ENCODE measurements at regions not wholly inside any gene's neighbourhood (a gene's known extent, or its start where the extent isn't known, plus 50 kb on each side); places are given as distances from the start of the nearest gene placed in this dataset.

GRCh38 chr13:53442979-53443378 is 414.4 kb downstream of the OLFM4 start:
- Histone ChIP-seq H3K79me1 (ENCODE audit: insufficient read depth, low read depth, low read length, poor library complexity, severe bottlenecking) (no peaks in the 10 kb centered on the region), H3K4me2 (ENCODE audit: insufficient read depth, insufficient read length, low read length) (no peak overlapping the region), H3K18ac (ENCODE audit: insufficient read length, low read depth, low read length) (no peak overlapping the region), H3K14ac (ENCODE audit: insufficient read depth, low read length) (no peak overlapping the region), H2AK5ac (ENCODE audit: insufficient read length, low read length) (no peak overlapping the region), H2BK12ac (ENCODE audit: insufficient read length, low read depth, low read length) (no peak overlapping the region), H2BK15ac (ENCODE audit: low read depth, low read length) (no peak overlapping the region), H3K79me2 (ENCODE audit: insufficient read depth, low read length) (no peaks in the 10 kb centered on the region), H4K8ac (replicated peaks; ENCODE audit: insufficient read length, low read depth, low read length) (no peak overlapping the region), H4K91ac (ENCODE audit: insufficient read length, low read depth, low read length) (no peak overlapping the region), H3K27ac (ENCODE audit: insufficient read length, low read depth, low read length) (no peak overlapping the region), H2BK5ac (ENCODE audit: insufficient read length, low read length) (no peak overlapping the region), H2AFZ (ENCODE audit: low read length) (no peak overlapping the region), H2BK120ac (ENCODE audit: low read depth, low read length, poor library complexity, severe bottlenecking) (no peak overlapping the region), H4K20me1 (ENCODE audit: control insufficient read depth, insufficient read depth, insufficient read length) (no peaks in the 10 kb centered on the region), H3K9ac (ENCODE audit: extremely low read depth, insufficient read length, low read length) (no peak overlapping the region), H3K23ac (ENCODE audit: insufficient read length, low read depth, low read length) (no peak overlapping the region), H3K4ac (ENCODE audit: low read depth, low read length) (no peak overlapping the region), H2BK20ac (ENCODE audit: low read depth, low read length, poor library complexity, severe bottlenecking) (no peak overlapping the region), H3T11ph (ENCODE audit: low read length) (no peak overlapping the region), H3K9me3 (ENCODE audit: control insufficient read depth, low read depth, low read length) (no peaks in the 10 kb centered on the region), H3K27me3 (ENCODE audit: insufficient read depth, low read length) (no peaks in the 10 kb centered on the region), H4K5ac (ENCODE audit: insufficient read length, low read depth, low read length) (no peak overlapping the region), H3K4me1 (ENCODE audit: insufficient read depth, low read length) (no peaks in the 10 kb centered on the region), H3K56ac (ENCODE audit: insufficient read length, low read depth, low read length) (no peak overlapping the region), H3K23me2 (ENCODE audit: insufficient read length, low read depth, low read length, poor library complexity, severe bottlenecking) (no peaks in the 10 kb centered on the region)
- H3K4me3 Mint-ChIP-seq: no peak overlapping the region
- peaks cover 2% of the 10 kb centered on the region; the same call in 1 of the 2 replicates for H3K27me3 Mint-ChIP-seq (ENCODE audit: low read depth)
- peaks cover 5 to 16% (median 10%) of the 10 kb centered on the region in 3 experiments; a peak in 6 of 7 replicates for H3K36me3 Mint-ChIP-seq (ENCODE audit: insufficient read depth in 1 of 3, low read depth in 3 of 3)
- no peak for DNase-seq
- no CpG with 5 or more reads among the region's 5 CpGs for WGBS (ENCODE audit: extremely low coverage, insufficient read length, low lambda C conversion rate)
- TF ChIP-seq CTCF (conservative IDR thresholded peaks at IDR 0.05): no peak
- H3K27ac Mint-ChIP-seq: no peak overlapping the region
- no peaks in the 10 kb centered on the region for H3K4me1 Mint-ChIP-seq
- peaks cover 16 to 17% of the 10 kb centered on the region in 2 experiments for H3K9me3 Mint-ChIP-seq

Measured in H9 (cell line).